ENCODE measurements at regions not wholly inside any gene's neighbourhood (a gene's known extent, or its start where the extent isn't known, plus 50 kb on each side); places are given as distances from the start of the nearest gene placed in this dataset.

GRCh38 chr6:8670792-8671191 lies 235.4 kb upstream of the SLC35B3 start:
- Mint-ChIP-seq H3K27me3 (ENCODE audit: low read depth) (no peaks in the 10 kb centered on the region), H3K4me3 (no peak overlapping the region), H3K4me1 (no peaks in the 10 kb centered on the region), H3K9me3 (no peaks in the 10 kb centered on the region), H3K36me3 (ENCODE audit: low read depth) (no peaks in the 10 kb centered on the region), H3K27ac (no peak overlapping the region)
- TF ChIP-seq CTCF (IDR thresholded peaks at IDR 0.05; ENCODE audit: unreplicated experiment in 3 of 3), result no peak

DNA sequence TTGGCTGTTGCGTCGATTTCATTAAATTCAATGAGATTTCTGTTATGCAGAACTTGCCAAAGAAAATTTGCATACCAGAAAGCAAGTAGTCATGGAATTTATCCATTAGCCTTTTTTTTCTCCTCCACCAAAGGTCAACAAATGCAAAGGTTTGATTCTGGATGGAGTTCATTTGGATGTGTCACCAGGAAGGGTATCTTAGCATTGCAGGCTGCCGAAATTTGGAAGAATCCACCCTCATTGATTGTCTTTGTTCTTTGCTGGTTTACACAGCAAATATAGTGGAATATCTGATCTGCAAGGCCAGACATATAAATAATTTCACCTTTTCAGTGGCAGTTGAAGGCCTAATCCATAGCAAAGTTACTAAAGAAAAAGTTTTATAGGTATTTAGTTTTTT lies 229.4 kb upstream of the SLC35B3 start:
- no peaks in the 10 kb centered on the region for H3K36me3 Mint-ChIP-seq (ENCODE audit: low read depth)
- H3K27me3 Mint-ChIP-seq (ENCODE audit: low read depth), result no peaks in the 10 kb centered on the region
- no peak for TF ChIP-seq CTCF (IDR thresholded peaks at IDR 0.05; ENCODE audit: unreplicated experiment in 3 of 3)
- H3K27ac Mint-ChIP-seq, result no peak overlapping the region
- H3K9me3 Mint-ChIP-seq, result no peaks in the 10 kb centered on the region
- no peak overlapping the region for H3K4me3 Mint-ChIP-seq
- no peaks in the 10 kb centered on the region for H3K4me1 Mint-ChIP-seq

- Mint-ChIP-seq H3K4me1 (no peaks in the 10 kb centered on the region), H3K36me3 (ENCODE audit: low read depth) (no peaks in the 10 kb centered on the region), H3K9me3 (no peaks in the 10 kb centered on the region), H3K27me3 (ENCODE audit: low read depth) (no peaks in the 10 kb centered on the region), H3K4me3 (no peak overlapping the region), H3K27ac (no peak overlapping the region)
- TF ChIP-seq CTCF (IDR thresholded peaks at IDR 0.05; ENCODE audit: unreplicated experiment in 3 of 3), result no peak
Observed at GRCh38 chr6:8664070-8664469, 228.7 kb upstream of the SLC35B3 start.

DNA sequence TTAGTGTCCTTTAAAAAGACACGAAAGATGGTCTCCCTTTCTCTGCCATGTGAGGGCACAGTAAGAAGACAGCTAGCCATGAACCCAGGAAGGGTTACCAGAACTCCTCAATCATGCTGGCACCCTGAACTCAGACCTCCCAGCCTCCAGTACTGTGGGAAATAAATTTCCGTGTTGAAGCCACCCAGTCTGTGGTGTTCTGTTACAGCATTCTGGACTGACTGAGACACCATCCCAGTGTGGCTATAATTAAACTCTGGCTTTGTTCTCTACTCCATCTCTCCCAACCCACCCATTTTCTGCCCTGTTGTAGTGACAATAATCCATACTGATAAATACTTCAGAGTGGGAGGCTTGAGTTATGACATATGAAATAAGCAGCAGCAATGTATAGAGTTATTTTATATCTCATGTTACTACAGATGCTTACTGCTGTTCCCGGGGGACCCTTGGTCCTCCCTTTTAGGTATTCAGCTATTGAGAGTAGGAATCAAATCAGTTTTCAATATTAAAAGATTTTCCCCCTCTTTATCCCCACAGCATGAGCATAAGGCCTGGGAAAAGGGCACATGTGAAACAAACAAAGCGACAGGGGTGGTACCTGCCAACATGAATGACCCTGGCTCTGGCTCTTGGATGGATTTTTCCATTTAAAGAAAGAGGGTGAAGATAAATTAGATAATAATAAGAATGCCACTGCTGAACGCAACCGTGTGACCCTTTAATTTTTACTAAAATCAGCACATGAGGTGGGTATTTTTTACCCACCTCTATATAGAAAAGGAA lies 224.3 kb upstream of the SLC35B3 start:
- Mint-ChIP-seq H3K27me3 (ENCODE audit: low read depth) (no peaks in the 10 kb centered on the region), H3K9me3 (no peaks in the 10 kb centered on the region), H3K4me1 (peaks cover 8% of the 10 kb centered on the region), H3K36me3 (ENCODE audit: low read depth) (no peaks in the 10 kb centered on the region), H3K4me3 (no peak overlapping the region), H3K27ac (no peak overlapping the region)
- no peak for TF ChIP-seq CTCF (IDR thresholded peaks at IDR 0.05; ENCODE audit: unreplicated experiment in 3 of 3)

DNA sequence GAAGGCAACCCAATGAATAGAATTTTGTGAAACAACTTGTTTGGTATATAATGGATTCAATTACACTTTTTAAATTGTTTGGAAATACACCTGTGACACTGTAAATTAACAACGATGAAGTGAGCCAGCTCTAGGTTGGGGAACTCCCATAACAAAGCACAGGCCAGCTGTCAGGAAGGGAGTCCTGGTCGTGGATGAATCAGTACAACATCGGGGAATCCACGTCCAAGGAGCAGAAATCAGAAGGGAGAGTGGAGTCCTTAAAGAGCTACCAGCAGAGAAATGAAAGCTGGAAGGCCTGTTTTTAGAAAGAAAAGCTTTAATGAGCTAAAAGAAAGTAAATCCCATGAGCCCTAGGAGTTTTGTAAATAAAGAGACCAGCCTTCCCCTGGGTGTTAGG lies 223.1 kb upstream of the SLC35B3 start:
- Mint-ChIP-seq H3K27ac (no peak overlapping the region), H3K9me3 (no peaks in the 10 kb centered on the region), H3K36me3 (ENCODE audit: low read depth) (no peaks in the 10 kb centered on the region), H3K4me3 (no peak overlapping the region), H3K4me1 (peaks cover 8% of the 10 kb centered on the region), H3K27me3 (ENCODE audit: low read depth) (no peaks in the 10 kb centered on the region)
- no peak for TF ChIP-seq CTCF (IDR thresholded peaks at IDR 0.05; ENCODE audit: unreplicated experiment in 3 of 3)

GRCh38 chr6:8657522-8657921 lies 222.2 kb upstream of the SLC35B3 start:
- Mint-ChIP-seq H3K4me1 (peaks cover 8% of the 10 kb centered on the region), H3K27ac (no peak overlapping the region), H3K9me3 (no peaks in the 10 kb centered on the region), H3K36me3 (ENCODE audit: low read depth) (no peaks in the 10 kb centered on the region), H3K27me3 (ENCODE audit: low read depth) (no peaks in the 10 kb centered on the region), H3K4me3 (no peak overlapping the region)
- TF ChIP-seq CTCF (IDR thresholded peaks at IDR 0.05; ENCODE audit: unreplicated experiment in 3 of 3), result no peak

All from nephron (organoid).